ENCODE measurements at regions not wholly inside any gene's neighbourhood (a gene's known extent, or its start where the extent isn't known, plus 50 kb on each side); places are given as distances from the start of the nearest gene placed in this dataset.

- no peak for TF ChIP-seq CTCF (conservative IDR thresholded peaks at IDR 0.05; ENCODE audit: low read depth, low read length)
- no peak for TF ChIP-seq EZH2 (IDR thresholded peaks at IDR 0.05; ENCODE audit: borderline replicate concordance, low read depth, low read length, poor library complexity, severe bottlenecking)
Observed at GRCh38 chr10:130905921-130906320, 405.6 kb downstream of the TCERG1L start.

Data from A673 (cell line).